NK-92 treated with Interleukin-12 subunit alpha and Interleukin-12 subunit beta, amount 100 ng/mL, for 24 hours (cell line): ENCODE measurements at regions not wholly inside any gene's neighbourhood (a gene's known extent, or its start where the extent isn't known, plus 50 kb on each side); places are given as distances from the start of the nearest gene placed in this dataset.
"Not testable (repeated sequence)": the region's sequence is repeated elsewhere in the genome, so short reads cannot be mapped to it uniquely, and the experiment has no call there.

ENCODE experiments used
- DNase-seq: peaks from one replicate; lab custom pipeline; 2025; lab: John Stamatoyannopoulos, UW

- DNase-seq: no peak
Observed at GRCh38 chr10:108685863-108686531, 1237.3 kb downstream of the XPNPEP1 start.

- no peak for DNase-seq
Observed at GRCh38 chr10:108684431-108684830, 1238.9 kb downstream of the XPNPEP1 start.

GRCh38 chr10:108673741-108674140 is 1249.6 kb downstream of the XPNPEP1 start:
- no peak for DNase-seq

DNA sequence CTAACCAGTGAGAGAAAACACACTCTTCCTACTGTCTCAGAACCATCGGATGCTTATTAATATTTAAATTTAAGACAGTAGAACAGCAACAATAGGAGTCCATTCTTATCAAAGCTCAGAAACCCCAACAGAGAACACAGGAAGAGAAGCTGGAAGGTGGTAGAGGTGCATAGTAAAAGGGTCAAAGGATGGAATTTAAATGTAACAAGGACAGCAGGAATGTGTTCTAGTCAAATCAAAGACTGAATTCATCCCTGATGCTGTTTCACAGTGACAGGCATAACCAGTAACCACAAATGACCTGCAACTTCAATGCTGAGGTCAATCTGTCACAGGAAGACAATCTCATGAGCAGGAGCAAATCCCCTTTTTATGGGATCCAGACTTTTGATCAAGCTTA is 1259.7 kb downstream of the XPNPEP1 start:
- DNase-seq: no peak

DNA sequence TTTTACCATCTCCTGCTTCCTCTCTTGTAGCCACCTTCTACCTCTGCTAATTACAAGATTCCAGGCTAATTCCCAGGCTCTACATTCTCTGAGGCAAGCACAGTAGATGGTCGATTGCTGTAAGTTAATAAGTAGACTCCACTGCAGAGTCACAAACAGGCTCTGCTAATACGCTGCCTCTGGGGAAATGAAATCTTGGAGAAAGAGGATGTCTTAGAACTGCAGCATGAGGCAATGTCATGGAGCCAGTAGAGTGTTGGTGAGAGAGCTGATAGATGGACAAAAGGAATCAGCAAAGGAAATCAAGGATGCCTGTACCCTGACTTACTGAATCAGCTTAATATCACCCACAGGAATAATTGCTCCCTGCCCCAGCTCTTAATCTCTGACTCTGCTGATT is 1260.3 kb downstream of the XPNPEP1 start:
- no peak for DNase-seq

DNA sequence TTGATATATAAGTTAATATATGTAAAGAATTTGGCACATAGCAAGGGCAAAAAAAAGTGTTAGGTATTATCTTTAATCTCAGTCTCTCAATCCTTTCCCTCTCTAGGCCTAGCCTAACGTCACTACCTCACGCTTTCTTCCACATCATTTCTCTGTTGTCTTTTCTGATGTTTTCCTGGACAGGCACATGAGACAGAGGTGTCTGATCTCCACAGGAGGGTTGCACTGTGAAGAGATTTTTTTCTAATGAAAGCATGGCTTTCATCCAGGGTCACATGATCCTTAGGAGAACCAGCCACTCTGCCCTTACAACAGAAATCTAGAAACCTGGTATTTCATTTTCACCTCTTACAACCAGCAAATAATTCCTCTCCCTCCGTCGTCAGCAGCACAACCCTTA is 1268.3 kb downstream of the XPNPEP1 start:
- no peak for DNase-seq

DNA sequence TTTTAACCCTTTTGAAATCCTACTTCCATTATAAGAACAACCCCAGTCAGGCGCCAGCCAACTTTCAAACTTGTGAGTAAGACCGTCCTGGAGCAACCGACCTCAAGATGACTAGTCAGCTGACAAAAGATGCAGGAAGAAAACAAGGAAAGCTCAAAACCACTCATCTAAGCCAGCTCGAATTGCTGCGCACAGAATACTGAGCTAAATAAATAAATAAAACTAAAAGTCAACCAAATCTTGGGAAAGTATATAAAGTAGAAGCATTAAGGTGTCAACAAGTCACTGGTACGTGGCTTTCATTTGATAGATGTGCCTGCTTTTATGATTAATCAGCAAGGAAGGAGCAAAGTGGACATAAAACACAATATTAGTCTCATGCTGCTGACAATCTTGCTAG is 1269.8 kb downstream of the XPNPEP1 start:
- DNase-seq: no peak

- DNase-seq: no peak
Observed at GRCh38 chr10:108639010-108639409, 1284.3 kb downstream of the XPNPEP1 start.

- no peak for DNase-seq
Observed at GRCh38 chr10:108638225-108638624, 1285.1 kb downstream of the XPNPEP1 start.

GRCh38 chr10:108633046-108633445 is 1290.3 kb downstream of the XPNPEP1 start:
- no peak for DNase-seq

DNA sequence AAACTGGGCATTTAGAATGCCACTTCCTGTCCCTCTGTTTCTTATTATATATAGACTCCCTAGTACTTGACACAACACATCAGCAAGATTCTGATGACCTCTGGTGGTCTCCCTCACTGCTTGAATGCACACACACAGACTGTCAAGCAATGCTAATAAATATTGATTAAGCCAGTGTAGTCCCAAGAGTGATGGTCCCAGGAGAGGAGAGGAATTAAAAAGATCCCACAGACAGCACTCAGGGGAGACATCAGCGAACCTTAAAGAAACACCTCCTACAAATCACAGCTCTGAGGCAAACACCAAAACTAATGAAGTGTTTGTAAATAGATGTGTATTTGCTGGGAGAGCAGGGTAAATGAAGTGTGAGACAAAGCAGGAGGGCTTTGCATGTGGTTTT is 1291.2 kb downstream of the XPNPEP1 start:
- no peak for DNase-seq

DNA sequence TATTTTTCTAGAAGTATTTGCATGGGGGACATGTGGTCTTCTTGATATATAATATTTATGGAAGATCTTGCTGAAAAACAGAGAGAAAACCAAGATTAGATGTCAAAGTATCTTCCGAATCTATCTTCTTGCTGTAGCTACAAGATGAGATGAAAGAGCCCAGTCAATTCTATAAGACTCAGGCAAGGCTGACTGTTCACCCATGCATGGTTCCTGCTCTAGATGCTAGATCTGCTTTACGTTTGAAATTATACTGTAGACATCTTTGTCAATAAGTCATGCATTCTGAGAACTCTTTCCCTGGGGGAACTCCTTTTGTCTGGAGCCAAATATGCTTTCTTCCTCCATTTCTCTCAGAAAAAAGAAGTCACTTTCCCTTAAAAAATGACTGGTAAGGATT is 1292.0 kb downstream of the XPNPEP1 start:
- DNase-seq: no peak

GRCh38 chr10:108629834-108630233 is 1293.5 kb downstream of the XPNPEP1 start:
- no peak for DNase-seq

GRCh38 chr10:108624052-108624451 is 1299.3 kb downstream of the XPNPEP1 start:
- DNase-seq: no peak

GRCh38 chr10:108620821-108621534 is 1302.3 kb downstream of the XPNPEP1 start:
- DNase-seq: no peak

DNA sequence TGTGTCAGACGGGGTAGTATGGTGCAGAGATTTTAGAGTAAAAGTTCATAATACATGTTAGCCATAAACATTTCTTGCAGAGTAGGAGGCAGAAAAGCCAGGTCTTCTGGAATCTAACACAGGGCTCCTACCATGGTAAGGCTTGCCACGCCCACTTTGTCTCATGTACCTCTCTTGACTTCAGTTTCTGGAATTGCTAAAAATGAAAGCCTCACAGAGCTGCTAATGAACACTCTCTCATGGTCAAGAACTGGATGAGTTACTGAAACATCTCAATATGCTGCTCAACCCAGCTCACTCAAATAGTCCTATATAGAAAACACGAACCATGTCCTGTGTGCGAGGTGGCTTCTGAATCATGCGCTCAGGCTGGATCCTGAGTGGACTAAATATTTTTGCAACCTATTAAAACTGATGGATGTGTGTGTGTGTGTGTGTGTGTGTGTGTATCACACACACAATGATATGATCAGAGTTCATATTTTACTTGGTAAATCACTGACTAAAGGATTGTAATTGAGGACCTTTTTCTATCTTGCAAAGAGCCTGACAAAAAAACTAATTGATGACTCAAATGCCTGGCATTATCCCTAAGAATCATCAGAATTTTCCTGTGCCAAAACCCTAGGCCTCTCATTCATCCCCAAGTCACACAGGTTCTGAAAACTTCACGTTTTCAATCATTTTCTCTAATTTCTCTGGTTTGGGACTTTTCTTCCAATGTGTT is 1306.6 kb downstream of the XPNPEP1 start:
- DNase-seq: no peak

DNA sequence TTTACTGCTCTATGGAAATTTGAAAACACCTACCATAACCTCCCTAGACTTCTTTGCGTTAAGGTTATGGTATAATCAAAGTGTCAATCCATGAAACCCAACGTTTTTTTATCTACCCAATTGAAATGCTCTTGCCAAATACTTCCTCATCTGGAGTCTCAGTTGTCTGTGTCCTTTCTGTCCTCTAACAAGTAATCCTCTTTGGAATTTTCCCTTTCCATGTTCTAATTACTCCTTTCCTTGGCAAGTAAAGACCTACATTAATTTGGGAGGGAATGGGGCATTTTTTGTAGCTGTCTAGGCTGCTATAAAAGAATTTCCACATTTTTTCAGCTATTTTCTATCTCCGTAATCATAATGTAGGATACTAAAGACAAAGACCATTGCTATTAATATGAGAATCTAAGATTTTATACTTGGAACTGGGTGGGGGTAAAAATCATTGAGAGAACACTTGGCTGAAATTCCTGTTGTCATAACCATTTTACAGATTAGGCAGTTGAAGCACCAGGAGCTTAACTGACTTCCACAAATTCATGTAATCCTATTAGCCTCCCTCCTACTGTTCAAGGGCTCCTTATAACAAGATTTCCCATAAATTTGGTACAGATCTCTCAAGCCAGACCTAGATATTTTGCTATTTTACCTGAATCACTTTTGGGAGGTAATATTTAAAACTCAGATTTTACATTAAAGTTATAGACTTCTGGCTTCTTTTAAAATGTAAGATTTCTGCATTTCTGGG is 1307.6 kb downstream of the XPNPEP1 start:
- DNase-seq: no peak

DNA sequence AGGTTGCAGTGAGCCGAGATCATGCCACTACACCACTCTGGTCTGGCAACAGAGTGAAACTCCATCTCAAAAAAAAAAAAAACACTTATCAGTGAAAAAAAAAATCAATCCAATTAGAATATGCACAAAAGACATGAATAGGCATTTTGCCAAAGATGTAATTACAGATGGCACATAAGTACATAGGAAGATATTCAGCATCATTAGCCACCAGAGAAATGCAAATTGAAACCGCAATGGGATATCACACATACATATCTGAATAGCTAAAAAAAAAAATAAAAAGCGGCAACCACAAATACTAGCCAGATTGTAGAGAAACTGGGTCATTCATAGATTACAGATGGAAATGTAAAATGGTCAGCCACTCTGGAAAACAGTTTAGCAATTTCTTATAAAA is 1310.8 kb downstream of the XPNPEP1 start:
- no peak for DNase-seq

- no peak for DNase-seq
Observed at GRCh38 chr10:108608860-108609259, 1314.5 kb downstream of the XPNPEP1 start.

DNA sequence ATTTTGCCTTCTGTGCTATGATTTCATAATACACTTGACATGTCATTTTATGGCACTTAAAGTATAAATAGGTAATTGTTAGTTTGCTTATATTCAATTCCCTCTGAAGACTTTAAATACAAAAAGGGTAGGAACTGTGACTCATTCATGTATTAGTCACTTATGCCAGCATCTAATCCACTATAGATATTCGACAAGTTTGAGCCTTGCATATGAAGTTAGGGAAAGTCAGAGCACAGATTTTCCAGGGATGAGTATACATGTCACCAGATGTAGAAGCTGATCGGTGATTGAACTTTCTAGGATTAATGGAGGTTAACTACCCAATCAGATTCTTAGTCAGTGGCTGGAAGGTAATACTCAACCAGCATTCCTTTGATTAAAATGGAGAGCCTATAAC is 1321.5 kb downstream of the XPNPEP1 start:
- DNase-seq: no peak

- not testable (repeated sequence) for DNase-seq
Observed at GRCh38 chr10:108600511-108600910, 1322.8 kb downstream of the XPNPEP1 start.

- not testable (repeated sequence) for DNase-seq
Observed at GRCh38 chr10:108599317-108599716, 1324.0 kb downstream of the XPNPEP1 start.
